NCI-H146 treated with DMSO at 0.1 percent for 48 hours (cell line): ENCODE measurements at regions not wholly inside any gene's neighbourhood (a gene's known extent, or its start where the extent isn't known, plus 50 kb on each side); places are given as distances from the start of the nearest gene placed in this dataset.
"Not testable (repeated sequence)": the region's sequence is repeated elsewhere in the genome, so short reads cannot be mapped to it uniquely, and the experiment has no call there.

Experiments used
- DNase-seq: peaks from one replicate; lab custom pipeline; 2025; ENCODE audit not compliant: unreplicated experiment; lab: John Stamatoyannopoulos, UW

DNA sequence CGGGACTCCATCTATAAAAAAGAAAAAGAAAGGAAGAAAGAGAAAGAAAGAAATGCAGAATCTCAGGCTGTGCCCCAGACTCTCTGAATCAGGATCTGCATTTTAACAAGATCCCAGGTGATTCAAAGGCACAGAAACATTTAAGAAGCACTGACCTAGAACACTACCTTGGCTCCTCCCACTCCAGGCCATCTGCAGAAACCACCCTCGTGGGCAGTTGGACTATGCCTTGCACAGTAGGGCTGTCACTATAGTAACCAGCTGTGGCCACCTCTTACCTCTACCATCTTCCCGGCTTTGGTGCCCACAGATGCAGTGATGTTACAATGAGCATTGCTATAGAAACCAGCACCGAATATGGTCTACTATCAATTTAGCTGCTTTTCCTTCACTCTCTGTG is 110.9 kb upstream of the PWP1 start:
- no peak for DNase-seq

DNA sequence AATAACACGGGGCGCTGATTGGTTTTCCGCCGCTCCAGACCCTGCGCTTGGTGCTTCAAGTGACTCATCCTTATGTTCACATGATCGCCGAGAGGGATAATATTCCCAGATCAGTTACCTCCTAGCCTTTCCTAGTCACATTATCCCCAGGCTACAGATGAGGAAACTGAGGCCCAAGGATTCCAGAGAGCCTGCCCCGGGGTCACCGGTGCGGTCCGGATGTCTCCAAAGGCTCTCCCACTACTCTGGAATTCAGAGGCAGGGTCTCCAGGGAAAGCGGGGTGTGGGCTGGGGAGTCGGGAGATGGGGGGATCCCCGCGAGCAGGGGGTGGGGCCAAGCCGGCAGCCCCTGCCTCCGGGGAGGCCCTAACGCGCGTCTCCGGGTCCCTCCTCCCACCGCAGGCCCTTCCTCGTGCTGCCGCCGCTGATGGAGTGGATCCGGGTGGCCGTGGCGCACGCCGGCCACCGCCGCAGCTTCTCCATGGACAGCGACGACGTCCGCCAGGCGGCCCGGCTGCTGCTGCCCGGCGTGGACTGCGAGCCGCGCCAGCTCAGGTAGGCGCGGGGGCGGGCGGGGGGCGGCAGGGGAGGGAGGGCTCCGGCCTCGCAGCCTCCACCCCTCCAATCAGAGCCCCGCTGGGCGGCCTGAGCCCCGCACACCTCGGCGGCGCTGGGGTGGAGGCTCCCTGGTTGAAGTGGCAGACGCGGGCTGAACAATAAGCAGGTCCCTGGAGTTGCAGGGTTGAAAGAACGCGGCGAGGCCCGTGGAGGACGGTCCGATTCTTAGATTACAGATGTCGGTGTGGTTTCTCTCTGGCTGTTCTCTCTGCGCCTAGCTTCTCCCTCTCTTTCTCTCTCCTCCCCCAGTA is 104.6 kb upstream of the PWP1 start:
- no peak for DNase-seq

DNA sequence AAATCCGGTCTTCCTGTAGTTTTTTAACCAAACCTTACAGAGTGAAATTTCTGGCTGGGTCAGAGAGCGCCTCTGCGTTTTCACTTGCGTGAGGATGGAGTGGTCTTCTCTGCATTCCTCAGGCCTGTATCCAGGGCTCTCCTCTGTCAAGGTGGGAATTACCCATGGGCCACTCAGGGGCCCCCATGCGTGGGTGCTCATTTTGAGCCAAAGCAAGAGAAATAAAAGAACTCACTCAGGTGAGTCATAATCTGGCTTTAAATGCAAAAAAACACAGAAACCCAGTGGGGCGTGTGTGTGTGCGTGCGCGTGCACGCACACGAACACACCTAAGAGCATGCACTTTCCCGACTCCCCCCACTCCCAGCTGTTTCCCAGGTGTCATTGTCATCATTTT is 104.0 kb upstream of the PWP1 start:
- DNase-seq, result no peak

DNA sequence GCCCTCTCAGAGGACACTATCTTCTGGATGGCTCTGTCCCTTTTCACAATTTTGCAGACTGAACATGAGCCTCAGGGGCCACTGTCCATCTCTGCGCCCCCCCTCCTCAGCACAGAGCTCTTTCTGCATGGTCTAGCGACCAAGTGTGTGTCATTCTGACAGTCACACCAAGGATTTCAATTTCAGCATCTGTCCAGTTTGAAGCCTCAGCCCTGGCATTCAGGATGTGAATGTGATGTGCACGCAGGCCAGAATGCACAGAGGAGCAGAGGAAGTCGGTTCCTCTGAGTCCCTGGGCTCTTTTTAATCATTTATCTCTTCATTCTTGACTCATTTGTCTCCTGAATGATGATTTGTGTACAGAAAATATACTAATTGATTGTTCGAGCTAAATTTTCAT is 102.0 kb upstream of the PWP1 start:
- DNase-seq, result no peak

DNA sequence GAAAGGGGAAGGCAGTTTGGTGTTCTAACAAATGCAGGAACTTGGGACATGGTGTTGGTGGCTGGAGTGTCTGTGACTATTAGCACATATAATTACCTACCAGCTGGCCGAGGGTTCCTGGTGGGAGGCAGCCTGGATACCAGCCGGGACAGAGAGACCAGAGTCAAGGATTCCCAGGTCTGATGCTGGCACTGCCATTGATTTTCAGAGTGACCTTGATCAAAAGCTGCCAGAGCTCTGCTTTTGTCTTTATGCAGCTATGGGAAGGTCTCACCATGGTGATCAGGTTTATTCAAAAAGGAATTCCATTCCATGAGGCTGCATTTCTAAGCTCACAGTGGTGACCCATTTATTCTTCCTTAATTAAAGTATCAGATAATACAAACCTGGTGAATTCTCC is 101.0 kb upstream of the PWP1 start:
- peak; percentile 19 for DNase-seq

DNA sequence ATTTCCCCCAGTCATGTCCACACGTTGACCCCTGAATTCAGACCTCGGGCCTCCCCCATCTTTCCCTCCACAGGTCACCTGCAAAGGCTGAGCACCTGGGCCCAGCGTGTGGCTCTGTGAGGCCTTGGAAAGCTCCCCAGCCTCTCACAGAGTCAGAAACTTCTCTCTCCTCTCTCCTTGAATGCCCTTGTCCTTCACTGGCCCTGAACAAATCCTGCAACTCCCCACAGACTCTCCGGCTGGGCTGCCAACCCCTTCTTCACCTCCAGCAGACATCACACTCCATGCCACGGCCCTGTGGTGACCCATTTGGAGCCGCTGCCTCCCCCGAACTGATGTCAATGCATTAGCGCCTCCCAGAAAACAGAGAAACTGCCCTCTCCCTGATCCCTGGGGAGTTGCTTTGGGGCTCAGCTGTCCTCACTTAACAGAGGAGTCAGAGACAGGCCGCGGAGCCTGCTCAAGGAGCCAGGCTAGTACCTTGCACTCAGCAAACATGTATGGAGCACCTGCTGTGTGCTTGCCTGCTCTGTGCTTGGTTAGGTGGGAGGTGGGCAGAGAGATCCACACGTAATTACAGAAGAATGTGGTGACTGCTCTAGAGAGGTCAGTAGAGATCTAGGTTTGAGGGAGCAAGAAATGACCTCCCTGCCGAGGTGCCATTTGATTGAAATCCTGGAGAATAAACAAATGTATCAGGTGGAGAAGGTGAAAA is 99.2 kb upstream of the PWP1 start:
- DNase-seq, result no peak

DNA sequence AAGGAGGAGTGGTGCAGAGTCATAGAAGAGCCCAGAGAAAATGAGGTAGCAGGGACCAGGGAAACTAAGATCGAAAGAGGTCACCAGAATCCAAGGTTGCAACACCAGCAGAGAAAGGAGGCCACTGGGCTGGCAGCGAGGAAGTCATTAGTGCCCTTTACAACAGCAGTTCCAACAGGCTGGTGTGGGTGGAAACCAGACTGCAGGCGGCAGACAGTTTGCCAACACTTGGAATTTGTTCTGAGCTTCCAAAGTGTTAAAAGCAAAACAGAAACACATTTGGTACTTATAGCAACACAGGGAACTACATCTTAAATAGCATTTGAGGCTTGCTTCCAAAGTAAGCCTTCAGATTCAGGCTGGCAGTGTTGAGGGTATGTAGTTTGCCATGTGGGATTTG is 95.2 kb upstream of the PWP1 start:
- no peak for DNase-seq

DNA sequence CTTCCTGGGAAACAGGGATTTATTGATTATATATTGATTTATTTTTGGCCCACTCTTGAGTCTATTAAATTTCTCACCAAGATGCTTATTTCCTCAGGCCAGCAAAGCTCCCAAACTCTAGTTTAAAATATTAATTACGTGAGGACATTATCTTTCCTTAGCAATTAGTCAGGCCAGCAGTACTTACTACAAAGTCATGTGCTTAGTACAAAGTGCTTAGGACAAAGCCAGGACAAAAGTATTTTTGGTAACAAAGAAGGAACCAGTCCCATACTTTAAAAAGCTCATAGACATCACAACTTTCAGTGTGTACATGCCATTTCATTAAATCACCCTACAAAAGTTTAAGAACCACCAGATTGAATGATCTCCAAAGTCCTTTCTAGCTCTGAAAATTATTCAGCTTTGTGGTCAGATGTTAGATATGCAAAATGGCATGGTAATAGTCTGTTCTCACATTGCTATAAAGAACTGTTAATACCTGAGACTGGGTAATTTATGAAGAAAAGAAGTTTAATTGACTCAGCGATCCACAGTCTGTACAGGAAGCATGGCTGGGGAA is 94.7 kb upstream of the PWP1 start:
- DNase-seq, result no peak

DNA sequence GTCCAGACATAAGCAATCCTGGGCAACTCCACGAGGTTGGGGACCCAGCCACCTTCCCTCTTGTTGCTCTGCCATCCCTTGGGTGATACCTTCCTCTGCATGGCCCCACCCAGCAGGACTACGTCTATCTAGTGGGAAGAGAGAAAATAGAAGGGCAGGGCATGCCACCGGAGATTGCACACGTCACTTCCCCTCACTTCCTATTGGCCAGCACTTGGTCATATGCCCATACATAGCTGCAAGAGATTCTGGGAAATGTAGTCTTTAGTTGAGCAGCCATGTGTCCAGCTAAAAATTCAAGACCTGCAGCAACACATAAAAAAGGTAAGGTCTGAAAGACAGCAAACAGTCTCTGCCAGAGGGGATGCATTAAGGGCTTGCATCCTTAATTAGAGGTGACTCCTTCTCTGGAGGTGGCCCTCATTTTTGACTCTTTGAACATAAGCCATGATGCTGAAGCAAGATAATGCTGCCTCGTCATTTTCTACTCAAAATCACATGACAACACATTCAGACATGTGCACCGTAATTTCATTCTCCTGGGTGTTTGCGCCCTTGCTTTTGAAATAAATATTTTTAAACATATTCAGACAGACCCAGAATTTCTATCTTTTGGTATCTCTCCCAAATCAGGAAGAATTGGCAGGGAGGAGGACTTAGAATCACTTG is 91.8 kb upstream of the PWP1 start:
- DNase-seq, result no peak

DNA sequence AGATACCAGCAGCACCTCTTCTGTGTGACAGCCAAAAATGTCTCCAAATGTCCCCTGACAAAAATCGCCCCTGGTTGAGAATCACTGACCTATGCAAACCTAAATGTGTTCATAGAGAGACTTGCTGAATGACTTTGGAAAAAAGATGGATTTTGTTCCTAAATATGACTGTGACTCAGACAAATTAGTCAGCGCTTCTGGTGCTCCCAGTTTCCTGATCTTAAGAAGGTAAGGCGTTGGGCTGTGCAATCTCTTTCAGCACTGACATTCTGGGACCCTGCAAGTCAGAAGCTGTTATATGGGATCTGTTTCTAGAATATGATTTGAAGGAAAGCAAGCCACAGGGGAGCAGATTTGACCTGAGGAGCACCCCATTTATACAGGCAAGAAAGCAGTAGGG is 90.6 kb upstream of the PWP1 start:
- DNase-seq, result no peak

DNA sequence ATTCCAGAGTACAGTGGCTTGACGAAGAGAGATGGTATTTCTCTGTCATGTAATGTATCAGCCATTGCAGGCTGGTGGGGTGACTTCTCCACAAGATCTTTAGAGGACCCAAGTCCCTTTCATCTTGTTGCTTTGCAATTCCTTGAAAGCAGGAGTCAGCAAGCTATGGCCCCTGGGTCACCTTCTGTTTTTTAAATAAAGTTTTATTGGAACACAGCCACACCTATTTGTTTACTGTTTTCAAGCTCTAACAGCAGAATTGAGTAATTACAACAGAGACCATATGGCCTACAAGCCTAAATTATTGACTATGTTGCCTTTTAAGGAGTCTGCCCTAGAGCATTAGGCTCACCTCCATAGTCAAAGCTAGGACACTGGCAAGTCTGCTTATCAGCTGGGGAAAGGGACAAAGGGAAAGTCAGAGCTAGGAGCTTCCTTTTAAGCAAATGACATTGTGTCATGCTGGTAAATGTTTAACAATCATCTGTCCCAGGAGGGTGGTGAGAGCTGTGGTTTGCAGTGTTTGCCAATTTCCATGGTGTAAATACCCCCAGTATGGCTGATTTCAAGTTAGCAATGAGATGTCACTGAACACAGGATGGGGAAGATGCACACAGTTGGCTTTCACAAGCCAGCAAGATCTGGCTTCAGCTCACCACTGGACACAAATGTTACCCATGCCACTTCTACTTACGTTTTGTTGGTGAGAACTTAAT is 87.7 kb upstream of the PWP1 start:
- no peak for DNase-seq

DNA sequence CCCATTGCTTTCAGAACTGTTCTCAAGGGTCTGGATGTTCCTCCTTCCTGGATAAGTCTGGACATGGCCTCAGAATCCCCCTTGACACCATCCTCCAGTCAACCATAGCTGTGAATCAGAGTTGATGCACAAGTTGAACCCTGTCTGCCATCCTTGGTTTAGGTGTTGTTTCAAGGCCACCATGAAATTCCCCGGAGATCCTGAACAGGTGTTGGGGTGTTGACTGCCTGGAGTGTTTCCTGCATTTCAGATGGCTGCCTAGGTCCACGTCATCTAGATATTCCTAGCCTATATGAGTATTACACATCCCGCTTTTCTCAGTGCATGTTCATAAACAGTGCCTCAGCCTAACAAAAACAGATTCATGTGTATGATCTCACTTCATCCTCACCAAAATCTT is 86.7 kb upstream of the PWP1 start:
- DNase-seq, result no peak

DNA sequence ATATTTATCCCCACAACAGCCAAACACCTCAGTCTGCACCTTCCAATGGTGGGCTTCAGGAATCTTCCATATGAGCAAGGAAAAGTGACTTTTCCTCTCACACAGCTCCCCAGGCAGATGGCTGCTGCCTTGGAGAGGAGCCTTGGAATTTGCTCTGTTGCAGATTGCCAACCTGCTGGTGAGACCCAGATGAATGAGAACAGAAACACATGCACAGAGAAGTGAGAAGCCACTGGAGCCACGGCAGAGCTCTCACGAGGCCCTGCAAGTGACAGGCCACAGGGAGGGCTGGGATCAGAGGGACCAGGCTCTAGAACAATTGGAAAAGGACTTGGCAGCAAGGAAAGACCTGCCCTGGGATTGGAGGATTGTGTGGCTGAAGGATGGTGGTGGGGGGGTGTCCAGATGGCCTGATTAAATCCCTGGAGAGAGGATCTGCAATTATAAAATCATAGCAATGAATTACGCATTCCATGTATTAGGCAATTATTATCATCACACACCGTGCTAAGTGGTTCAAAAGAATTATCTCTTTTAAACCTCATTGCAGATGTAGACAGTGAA is 84.9 kb upstream of the PWP1 start:
- no peak for DNase-seq

DNA sequence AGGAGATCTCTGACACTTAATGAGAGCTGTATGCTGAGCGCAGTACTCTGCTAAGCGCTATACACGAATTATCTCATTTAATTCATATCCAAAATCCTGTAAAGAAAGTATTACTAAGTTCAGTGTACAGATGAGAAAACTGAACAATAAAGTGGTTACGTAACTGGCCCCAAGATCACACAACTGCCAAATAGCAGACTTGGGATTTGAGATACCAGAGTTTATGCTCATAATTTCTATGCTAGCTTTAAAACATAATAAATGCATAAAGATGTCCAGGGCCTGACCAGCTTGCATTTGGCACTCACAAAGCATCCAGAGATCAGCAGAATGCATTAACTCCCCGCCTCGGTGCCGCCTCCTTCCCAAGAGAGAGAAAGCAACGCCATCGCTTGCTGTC is 83.2 kb upstream of the PWP1 start:
- DNase-seq, result no peak

DNA sequence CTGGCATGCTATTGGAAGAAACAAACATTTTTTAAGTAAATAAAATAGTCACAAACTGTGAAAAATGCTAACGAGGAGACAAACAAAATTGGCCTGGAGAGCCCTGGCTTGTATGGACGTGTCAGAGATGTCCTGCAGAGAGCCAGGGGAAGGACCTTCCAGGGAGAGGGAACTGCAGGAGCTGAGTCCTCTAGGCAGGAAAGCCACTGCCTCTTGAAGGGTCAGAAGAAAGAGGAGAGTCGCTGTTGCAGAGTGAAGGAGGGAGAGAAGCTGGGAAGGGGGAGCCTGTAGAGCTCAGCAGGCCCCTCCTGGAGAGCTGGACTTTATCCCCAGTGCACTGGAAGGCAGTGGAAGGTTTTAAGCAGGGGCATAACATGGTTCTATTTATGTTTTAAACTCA is 80.3 kb upstream of the PWP1 start:
- DNase-seq, result no peak

DNA sequence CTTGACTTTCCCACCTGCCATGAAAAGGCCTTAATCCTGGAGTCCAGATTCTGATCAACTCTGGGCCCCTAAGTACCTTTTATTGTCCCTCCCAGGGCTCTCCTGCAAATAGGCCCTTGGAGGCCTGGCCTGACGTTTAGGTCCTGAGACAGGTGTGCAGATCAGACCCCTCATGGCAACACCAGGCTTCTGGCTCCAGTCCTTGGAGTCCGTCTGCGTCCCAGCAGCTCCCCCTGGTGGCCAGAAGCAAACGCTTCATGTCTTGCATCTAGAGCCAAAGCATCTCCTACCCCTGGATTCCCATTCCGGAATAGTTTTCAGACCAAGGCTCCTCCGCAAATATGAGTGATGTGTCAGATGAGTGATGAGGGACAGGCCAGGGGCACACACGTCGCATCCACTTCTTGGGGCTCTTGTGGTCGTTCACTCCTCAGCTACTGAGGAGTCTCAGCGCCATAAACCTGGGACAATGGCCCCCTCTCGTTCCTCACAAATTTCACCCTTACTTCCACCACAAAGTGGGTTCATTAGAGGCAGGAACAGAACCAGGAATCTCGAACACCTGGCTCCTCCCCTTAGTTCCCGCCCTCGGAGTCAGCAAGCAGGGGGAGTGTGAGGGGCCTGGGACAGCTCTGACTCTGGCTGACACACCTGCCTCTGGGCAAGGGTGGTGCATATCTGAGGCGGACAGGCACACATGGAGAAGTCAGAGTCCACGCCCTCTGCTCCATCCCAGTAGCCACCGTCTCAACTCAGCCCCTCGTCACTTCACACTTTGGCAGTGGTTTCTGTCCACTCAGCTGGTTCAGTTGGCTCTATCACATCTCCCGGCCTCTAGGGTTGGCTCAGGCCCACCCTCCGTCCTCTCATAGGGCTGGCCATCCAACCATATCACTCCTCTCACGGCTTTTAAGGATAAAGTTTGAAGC is 77.9 kb upstream of the PWP1 start:
- peak; percentile 68 for DNase-seq

DNA sequence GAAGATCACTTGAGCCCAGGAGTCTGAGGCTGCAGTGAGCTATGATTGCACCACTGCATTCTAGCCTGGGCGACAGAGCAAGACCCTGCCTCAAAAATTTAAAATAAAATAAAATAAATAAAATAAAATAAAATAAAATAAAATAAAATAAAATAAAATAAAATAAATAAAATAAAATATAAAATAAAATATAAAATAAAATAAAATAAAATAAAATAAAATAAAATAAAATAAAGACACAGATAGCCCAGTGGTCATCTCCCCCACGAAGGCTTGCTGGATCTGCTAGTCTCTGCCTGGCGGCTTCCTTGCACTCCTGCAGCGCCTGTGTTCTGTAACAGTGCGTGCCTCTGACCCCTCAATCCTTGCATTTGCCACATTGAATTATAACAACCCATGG is 76.8 kb upstream of the PWP1 start:
- not testable (repeated sequence) for DNase-seq

DNA sequence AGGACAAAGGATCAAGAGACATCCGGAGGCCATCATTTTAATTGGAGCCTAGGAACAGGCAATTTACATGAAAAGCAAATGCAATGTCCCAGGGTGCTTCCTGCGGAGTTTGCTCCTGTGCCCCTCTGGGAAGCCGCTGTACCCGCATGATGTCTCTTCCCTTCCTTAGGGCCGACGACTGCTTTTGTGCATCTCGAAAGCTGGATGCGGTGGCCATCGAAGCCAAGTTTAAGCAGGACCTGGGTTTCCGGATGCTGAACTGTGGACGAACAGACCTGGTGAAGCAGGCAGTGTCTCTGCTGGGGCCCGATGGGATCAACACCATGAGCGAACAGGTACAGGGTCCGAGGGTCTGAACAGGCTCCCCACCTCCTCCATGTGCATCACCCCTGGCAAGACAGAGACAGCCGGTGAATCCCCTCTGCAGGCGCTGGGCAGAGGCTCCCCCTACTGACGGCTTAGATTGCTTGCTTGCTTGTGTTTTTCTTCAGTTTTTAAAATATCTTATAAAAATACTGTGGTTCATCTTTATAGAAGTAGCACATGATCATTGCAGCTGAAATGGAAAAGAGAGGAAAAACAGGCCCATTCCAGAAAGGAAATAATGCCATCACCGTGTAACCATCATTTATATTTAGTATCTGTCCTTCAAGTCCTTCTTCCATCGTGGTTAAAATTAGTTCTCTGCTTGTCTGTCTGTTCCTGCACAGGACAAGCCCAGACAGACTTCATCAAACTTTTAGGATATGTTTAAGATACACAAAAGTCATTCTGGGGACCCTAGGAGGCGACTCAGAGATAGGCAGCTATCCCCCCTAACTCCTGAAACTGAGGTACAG is 75.4 kb upstream of the PWP1 start:
- DNase-seq, result peak; percentile 73

DNA sequence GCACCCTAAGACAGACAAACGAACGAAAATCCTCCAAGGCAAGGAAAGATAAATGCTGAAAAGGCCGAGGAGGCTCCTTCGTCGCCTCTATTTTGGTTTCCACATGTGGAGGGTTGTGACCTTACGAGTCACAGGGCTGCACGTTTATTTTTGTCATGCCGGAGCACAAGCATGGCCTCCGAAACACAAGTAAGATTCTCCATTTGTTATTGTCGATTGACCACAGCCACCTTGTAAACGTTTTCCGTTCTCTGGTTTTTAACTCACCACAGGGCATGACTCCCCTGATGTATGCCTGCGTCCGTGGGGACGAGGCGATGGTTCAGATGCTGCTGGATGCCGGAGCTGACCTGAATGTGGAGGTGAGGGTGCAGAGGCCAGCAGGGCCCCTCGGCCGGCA is 73.1 kb upstream of the PWP1 start:
- no peak for DNase-seq
